K562 (cell line): ENCODE measurements at regions not wholly inside any gene's neighbourhood (a gene's known extent, or its start where the extent isn't known, plus 50 kb on each side); places are given as distances from the start of the nearest gene placed in this dataset.

Source experiments
- CTCF ChIP-seq, 3 experiments: IDR thresholded peaks in 2 of 3; conservative IDR thresholded peaks in 1 of 3; 2 replicates each; pipeline ENCODE4 v1.5.1; 2011 to 2012; ENCODE audit warnings: low read length in 3 of 3, mild to moderate bottlenecking in 3 of 3, control low read depth in 2 of 3, improper control_type of control experiment in 1 of 3, inconsistent platforms in 1 of 3, low read depth in 1 of 3, mixed read lengths in 1 of 3, moderate library complexity in 1 of 3; ENCODE audit not compliant: insufficient read depth in 2 of 3
- ELF4 ChIP-seq: fragments of 450-650 bp; formaldehyde crosslinking; IDR thresholded peaks from 2 replicates; pipeline ENCODE4 v1.4.0; 2022; ENCODE audit warnings: missing genetic modification characterization
- FOXO4 ChIP-seq: fragments of 450-650 bp; formaldehyde crosslinking; IDR thresholded peaks from 2 replicates; pipeline ENCODE4 v1.4.0; 2020; ENCODE audit warnings: mild to moderate bottlenecking, moderate library complexity
- TFAM ChIP-seq: fragments of 250-450 bp; sonication (Bioruptor Pico); conservative IDR thresholded peaks from 2 replicates; pipeline ENCODE4 v1.5.0; 2021; ENCODE audit warnings: mild to moderate bottlenecking, moderate library complexity
- ZNF24 ChIP-seq: fragments of 450-650 bp; IDR thresholded peaks from 2 replicates; pipeline ENCODE4 v1.6.1; 2016
- ZNF551 ChIP-seq: fragments of 250-450 bp; sonication (Bioruptor Pico); IDR thresholded peaks from 2 replicates; pipeline ENCODE4 v1.5.0; 2021; ENCODE audit warnings: mild to moderate bottlenecking, moderate library complexity

GRCh38 chr12:78448692-78449091 is 415.9 kb upstream of the SYT1 start:
- TF ChIP-seq ZNF24: no peak
- no peak for TF ChIP-seq TFAM (CRISPR knock-in tag)
- no peak for TF ChIP-seq ELF4 (CRISPR knock-in tag)
- TF ChIP-seq CTCF (IDR thresholded peaks at IDR 0.05 in 2 of 3, conservative IDR thresholded peaks at IDR 0.05 in 1 of 3; ENCODE audit: insufficient read depth in 2 of 3, low read depth in 1 of 3, low read length in 3 of 3): no peak
- no peak for TF ChIP-seq ZNF551 (CRISPR knock-in tag)
- TF ChIP-seq FOXO4 (CRISPR knock-in tag): no peak
